ENCODE measurements at regions not wholly inside any gene's neighbourhood (a gene's known extent, or its start where the extent isn't known, plus 50 kb on each side); places are given as distances from the start of the nearest gene placed in this dataset.

DNA sequence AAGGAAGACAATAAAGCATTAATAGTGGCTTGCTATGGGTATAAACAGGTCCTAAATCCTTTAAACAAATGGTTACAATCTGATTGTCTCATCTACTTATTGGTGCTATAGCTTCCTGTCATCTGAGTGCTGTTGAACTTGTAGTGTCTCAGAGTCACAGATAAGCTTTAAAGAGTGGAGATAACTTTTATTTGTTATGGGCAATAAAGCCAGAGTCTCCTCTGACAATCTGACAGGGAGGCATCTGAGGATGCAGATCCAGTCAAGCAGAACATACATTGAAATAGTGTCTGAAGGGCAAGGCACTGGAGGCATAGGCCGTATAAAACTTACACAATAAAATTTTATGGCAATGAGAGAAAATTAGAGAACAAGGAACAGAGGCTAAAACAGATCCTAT lies 1132.4 kb upstream of the CDH2 start:
- intact Hi-C loops (cut with DNase I) = no loop called here
- H3K4me1 ChIP-seq = no peaks in the 10 kb centered on the region
- H3K9me3 ChIP-seq = no peaks in the 10 kb centered on the region
- 37 to 45% methylated on average over 1 of the region's 1 CpG for WGBS, 2 donors
- no peak for DNase-seq
- H3K4me3 ChIP-seq (replicated peaks in 1 of 3) = no peak overlapping the region
- no peak overlapping the region for H3K27ac ChIP-seq
- H3K27me3 ChIP-seq = no peaks in the 10 kb centered on the region
- H3K36me3 ChIP-seq = no peaks in the 10 kb centered on the region
- no peak for TF ChIP-seq POLR2A (IDR thresholded peaks at IDR 0.05)
- TF ChIP-seq, protein P1, sequence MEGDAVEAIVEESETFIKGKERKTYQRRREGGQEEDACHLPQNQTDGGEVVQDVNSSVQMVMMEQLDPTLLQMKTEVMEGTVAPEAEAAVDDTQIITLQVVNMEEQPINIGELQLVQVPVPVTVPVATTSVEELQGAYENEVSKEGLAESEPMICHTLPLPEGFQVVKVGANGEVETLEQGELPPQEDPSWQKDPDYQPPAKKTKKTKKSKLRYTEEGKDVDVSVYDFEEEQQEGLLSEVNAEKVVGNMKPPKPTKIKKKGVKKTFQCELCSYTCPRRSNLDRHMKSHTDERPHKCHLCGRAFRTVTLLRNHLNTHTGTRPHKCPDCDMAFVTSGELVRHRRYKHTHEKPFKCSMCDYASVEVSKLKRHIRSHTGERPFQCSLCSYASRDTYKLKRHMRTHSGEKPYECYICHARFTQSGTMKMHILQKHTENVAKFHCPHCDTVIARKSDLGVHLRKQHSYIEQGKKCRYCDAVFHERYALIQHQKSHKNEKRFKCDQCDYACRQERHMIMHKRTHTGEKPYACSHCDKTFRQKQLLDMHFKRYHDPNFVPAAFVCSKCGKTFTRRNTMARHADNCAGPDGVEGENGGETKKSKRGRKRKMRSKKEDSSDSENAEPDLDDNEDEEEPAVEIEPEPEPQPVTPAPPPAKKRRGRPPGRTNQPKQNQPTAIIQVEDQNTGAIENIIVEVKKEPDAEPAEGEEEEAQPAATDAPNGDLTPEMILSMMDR (IDR thresholded peaks at IDR 0.05) = no peak

DNA sequence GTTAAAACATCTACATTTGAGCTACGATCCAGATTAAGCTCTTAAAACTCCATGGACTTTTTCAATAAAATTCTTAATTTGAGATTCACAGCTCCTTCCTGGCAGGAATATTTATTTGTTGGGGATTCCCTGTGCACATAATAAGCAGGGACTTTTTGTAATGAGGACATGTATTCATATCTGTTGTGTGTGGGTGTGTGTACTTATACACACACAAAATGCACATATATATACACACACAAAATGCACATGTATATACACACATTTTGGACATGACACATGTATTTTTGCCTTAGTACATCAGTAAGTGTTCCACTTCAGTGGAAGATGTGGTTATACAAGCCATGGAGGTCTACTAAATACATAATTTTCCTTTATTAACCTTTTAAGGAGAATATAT lies 1131.1 kb upstream of the CDH2 start:
- no peak for DNase-seq
- no peak overlapping the region for H3K4me3 ChIP-seq (replicated peaks in 1 of 3)
- no peaks in the 10 kb centered on the region for H3K9me3 ChIP-seq
- no peaks in the 10 kb centered on the region for H3K27me3 ChIP-seq
- intact Hi-C loops (cut with DNase I) = no loop called here
- WGBS, 2 donors = 86 to 91% methylated on average over 1 of the region's 1 CpG
- TF ChIP-seq POLR2A (IDR thresholded peaks at IDR 0.05) = no peak
- TF ChIP-seq, protein P1 (IDR thresholded peaks at IDR 0.05) = no peak
- no peaks in the 10 kb centered on the region for H3K4me1 ChIP-seq
- no peaks in the 10 kb centered on the region for H3K36me3 ChIP-seq
- H3K27ac ChIP-seq = no peak overlapping the region

DNA sequence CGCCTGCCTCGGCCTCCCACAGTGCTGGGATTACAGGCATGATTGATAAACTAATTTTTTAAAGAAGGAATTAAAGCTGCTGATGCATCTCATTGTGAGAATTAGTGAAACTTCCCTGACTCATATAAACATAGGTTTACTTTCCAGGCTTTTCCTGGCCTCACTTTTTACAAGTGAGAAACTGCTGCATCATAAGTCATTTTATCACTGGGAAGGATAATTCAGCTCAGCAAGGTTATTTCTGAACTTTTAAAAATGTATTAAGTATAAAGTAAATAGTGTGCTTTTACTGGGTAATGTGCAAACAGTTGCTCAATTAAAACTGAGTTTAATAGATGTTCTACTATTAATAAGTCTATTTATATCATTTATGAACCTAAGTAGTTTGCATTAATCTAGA lies 1130.3 kb upstream of the CDH2 start:
- H3K27ac ChIP-seq = no peak overlapping the region
- 92 to 96% methylated on average over 2 of the region's 2 CpGs for WGBS, 2 donors
- intact Hi-C loops (cut with DNase I) = no loop called here
- H3K36me3 ChIP-seq = no peaks in the 10 kb centered on the region
- no peak for TF ChIP-seq POLR2A (IDR thresholded peaks at IDR 0.05)
- TF ChIP-seq, protein P1 (IDR thresholded peaks at IDR 0.05) = no peak
- no peaks in the 10 kb centered on the region for H3K4me1 ChIP-seq
- H3K4me3 ChIP-seq (replicated peaks in 1 of 3) = no peak overlapping the region
- H3K27me3 ChIP-seq = no peaks in the 10 kb centered on the region
- no peaks in the 10 kb centered on the region for H3K9me3 ChIP-seq
- DNase-seq = no peak

DNA sequence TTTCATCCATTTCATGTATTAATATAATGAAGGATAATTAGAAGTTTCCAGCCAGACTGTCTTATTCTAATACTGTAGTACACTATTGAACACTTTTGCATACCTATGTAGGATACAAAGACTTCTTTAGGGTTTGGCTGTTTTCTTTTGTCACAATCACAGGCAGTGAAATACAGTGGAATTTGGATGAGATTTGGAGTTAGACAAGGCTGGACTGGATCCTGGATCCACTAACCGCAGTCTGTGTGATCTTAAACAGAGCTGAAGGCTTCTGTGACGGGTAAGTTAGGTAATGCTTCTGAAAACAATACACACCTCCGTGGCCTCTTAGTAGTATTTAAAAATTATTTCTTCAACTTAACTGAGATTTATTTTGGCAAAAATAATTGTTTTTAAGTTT lies 1128.6 kb upstream of the CDH2 start:
- intact Hi-C loops (cut with DNase I) = no loop called here
- TF ChIP-seq, protein P1 (IDR thresholded peaks at IDR 0.05) = no peak
- TF ChIP-seq POLR2A (IDR thresholded peaks at IDR 0.05) = no peak
- WGBS, 2 donors = 48 to 52% methylated on average over 3 of the region's 3 CpGs

DNA sequence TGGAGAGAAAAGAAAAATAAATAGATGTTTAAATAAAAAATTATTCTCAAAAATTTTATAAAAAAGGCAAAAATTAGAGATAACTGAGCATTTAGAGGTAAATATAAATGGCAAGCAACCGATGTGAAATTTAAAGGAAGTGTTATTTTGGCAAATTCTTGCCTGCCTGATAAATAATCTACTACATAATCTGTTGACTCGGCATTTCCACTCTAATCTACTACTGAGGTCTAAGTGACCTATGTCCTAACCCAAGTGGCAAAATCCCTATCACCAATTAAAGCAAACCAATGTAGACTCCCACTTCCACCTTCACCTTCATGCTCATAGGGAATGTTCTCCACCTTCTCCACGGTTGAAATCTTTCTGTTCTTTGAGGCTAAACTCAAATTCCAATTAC lies 1124.1 kb upstream of the CDH2 start:
- 87 to 89% methylated on average over 3 of the region's 3 CpGs for WGBS, 2 donors
- TF ChIP-seq POLR2A (IDR thresholded peaks at IDR 0.05) = no peak
- TF ChIP-seq, protein P1 (IDR thresholded peaks at IDR 0.05) = no peak
- intact Hi-C loops (cut with DNase I) = no loop called here
- H3K36me3 ChIP-seq = no peaks in the 10 kb centered on the region
- H3K27ac ChIP-seq = no peak overlapping the region
- H3K4me1 ChIP-seq = no peaks in the 10 kb centered on the region
- no peaks in the 10 kb centered on the region for H3K9me3 ChIP-seq
- H3K4me3 ChIP-seq (replicated peaks in 1 of 3) = no peak overlapping the region
- DNase-seq = no peak
- H3K27me3 ChIP-seq = no peaks in the 10 kb centered on the region

More for the DNA sequence above, 1128.6 kb upstream of the CDH2 start:
- H3K36me3 ChIP-seq = no peaks in the 10 kb centered on the region
- no peaks in the 10 kb centered on the region for H3K4me1 ChIP-seq
- H3K27ac ChIP-seq = no peak overlapping the region
- no peak overlapping the region for H3K4me3 ChIP-seq (replicated peaks in 1 of 3)
- no peaks in the 10 kb centered on the region for H3K9me3 ChIP-seq
- H3K27me3 ChIP-seq = no peaks in the 10 kb centered on the region
- no peak for DNase-seq
